ENCODE measurements at regions not wholly inside any gene's neighbourhood (a gene's known extent, or its start where the extent isn't known, plus 50 kb on each side); places are given as distances from the start of the nearest gene placed in this dataset.

DNA sequence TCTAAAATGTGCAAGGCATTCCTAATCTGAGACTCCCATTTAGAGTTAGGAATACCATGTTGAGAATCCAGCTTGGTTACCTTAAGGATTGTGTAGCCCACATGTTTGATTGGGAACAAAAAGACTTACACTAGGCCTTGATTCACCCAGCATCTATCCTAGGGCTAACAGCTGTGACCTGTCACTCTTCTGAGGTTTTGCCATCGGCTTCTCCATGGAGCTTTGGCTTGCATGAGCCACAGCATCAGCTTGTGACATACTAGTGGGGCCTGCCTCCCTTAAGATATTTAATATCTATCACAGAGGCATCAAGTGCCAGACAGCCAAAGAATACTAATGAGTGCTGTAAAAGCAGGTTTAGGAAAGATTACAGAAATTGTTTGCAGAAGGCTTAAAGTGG lies 241.3 kb upstream of the UBE2E3 start:
- no peak for DNase-seq (ENCODE audit: low read depth, low spot score)

DNA sequence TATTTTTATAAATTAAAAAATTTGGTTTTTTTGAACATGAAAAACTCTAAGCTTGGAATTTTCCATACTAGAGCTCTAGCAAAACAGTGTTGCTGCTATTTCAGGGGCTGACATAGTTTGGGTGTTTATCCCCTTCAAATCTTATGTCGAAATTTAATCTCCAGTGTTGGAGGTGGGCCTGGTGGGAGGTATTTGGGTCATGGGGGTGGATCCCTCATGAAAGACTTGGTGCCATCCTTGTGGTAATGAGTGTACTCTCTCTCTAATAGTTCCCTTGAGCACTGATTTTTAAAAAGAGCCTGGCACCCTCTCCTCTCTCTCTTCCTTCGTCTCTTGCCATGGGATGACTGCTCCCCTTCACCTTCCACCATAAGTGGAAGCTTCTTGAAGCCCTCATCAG lies 244.6 kb upstream of the UBE2E3 start:
- DNase-seq (ENCODE audit: low read depth, low spot score), result no peak

DNA sequence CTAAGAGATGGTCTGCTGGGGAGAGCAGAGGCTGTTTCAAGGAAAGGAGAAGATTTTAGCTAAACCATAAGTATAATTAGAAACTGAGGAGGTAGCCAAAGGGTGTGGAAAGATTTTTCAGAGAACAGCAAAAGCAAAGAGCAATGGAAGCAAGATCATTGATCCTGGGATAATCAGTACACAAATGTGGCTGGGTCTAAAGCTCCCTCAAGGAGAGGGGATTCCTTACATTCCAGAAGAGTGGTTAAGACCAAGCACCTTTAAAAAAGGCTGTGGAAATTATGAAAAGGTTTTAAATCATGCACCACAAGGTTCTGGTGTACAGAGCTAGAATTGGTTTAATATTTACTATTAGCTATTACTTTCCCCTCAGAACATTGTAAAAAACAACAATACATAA lies 246.0 kb upstream of the UBE2E3 start:
- no peak for DNase-seq (ENCODE audit: low read depth, low spot score)

DNA sequence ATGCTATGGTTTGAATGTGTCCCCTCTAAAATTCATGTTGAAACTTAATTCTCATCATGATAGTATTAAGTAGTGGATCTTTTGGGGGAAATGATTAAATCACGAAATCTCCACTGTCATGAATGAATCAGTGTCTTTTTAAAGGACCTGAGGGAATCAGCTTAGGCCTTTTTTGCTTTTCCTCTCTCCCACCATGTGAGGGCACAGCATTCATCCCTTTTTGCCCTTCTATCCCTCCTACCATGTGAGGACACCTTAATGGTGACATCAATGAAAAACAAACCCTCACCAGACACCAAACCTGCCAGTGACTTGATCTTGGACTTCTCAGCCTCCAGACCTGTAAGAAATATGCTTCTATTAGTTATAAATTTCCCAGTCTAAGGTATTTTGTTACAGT lies 247.1 kb upstream of the UBE2E3 start:
- DNase-seq (ENCODE audit: low read depth, low spot score), result no peak

DNA sequence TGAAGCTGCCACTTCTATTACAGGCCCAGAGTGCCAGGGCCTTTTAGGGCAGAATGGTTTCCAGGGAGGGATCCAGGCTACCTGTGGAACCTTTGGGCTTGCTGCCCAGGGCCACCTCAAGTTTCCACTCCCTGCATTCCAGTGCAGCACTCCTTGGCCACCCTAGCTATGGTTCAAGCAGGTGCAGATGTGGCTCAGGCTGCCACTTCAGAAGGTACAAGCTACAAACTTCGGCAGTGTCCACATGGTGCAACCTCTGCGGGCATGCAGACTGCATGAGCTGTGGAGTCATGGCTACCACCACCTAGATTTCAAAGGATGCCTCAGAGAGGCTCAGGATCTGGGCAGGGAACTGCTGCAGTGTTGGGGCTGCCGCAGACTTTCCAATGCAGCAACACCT lies 248.1 kb upstream of the UBE2E3 start:
- no peak for DNase-seq (ENCODE audit: low read depth, low spot score)

DNA sequence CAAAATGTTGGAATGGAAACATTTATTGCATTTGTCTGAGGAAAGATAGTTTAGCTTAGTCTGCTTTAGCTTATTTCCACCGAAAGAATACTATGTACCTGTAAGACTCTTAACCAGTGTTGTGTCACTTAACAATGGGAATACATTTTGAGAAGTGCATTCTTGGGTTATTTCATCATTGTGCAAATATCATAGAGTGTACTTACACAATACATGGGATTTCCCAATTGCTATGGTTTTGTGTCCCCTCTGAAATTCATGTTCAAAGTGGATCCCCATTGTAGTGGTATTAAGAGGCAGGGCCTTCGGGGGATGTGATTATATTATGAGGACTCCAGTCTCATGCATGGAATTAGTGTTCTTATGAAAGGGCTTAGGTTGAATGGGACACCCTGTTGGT lies 249.4 kb upstream of the UBE2E3 start:
- DNase-seq (ENCODE audit: low read depth, low spot score), result no peak

DNA sequence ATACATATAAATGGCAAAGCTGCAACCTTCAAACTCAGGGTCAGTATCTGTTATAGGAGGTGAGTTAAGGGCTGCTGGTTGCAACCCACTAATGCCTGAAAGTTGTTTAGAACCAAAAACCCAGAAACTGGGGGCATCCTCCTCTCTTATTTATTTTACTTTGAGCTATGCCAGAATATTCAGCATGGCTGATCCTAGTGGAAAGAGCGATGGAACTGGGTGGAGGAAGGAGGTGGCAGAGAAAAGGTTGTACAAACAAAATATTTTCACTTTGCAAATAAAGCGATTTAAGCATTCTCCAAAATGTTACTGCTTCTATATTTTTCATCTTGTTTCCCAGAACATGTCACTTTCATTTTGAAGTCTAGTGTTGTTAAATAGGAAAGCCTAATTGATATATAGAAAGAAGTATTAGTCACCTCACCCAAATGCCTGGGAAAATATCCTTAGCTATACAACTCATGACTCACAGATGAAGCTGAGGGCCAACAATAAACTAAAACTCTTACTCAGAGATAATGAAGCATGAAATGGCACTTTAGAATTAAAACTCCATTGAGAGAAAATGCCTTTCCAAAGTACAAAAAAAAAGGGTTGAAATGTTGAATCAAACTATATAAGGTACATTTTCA lies 251.4 kb upstream of the UBE2E3 start:
- peak; percentile 12 for DNase-seq (ENCODE audit: low read depth, low spot score)

DNA sequence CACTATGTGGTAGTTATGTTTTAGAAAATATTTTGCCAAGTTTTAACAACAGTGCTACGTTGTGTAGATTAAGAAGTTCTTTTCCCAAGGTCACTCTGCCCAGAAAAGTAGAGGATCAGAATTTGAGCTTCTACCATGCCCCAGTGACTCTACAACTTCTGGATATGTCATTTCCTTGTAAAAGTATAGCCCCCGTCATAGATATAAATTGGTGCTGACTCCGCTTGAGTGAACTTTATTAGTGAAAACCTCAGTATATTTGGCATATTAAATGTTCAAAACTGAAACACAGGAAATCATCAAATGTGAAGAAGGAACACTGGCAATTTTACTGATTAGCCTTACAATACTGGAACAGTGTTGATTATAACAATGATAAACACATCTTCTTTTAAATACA lies 256.7 kb upstream of the UBE2E3 start:
- no peak for DNase-seq (ENCODE audit: low read depth, low spot score)

DNA sequence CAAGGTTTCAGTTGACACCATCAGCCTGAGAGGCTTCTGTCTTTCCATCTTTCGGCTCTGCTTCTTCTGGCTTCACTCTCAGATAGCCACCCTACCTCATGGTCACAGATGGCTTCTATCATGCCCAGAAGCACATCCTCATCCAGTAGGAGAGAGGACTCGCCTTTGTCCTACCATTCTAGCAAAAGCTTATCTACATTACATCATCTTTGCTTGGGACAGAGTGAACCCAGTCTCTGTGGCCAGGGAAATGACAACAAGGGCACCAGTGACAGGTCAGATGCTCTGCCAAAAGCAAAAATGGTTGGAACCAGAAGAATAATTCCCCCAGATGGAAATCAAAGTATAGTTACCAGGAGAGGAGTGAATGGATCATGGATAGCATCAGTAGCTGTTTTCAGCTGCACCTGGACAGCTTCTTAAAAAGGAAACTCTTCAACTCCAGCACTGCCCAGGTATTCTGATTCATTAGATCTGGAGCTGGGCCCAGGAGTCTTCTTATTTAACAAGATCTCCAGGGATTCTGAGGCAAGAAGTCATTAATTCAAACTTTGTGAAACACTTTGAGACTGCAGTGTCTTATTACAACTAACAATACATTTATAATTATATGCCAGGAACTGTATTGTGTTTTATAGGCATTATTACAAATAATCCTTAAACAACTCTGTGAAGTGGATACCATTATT lies 257.7 kb upstream of the UBE2E3 start:
- DNase-seq (ENCODE audit: low read depth, low spot score), result no peak

DNA sequence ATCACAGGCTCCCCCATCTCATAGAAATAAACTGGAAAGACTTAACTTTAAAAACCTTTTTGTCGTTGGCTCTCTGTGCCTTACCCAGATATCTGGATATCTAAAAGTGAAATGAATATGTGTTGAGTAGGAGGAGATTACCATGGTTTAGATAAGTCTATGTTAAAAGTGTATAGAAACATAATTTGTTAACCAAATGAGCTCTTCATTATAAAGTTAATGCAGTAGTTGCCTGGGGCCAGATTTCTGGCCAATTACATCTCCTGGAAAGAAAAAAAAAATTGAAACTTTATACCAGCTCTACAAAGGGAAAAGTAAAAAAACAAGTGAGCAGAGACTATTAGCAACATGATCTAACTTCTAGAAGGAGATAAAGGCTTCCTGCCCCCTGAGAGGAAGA lies 259.6 kb upstream of the UBE2E3 start:
- no peak for DNase-seq (ENCODE audit: low read depth, low spot score)

DNA sequence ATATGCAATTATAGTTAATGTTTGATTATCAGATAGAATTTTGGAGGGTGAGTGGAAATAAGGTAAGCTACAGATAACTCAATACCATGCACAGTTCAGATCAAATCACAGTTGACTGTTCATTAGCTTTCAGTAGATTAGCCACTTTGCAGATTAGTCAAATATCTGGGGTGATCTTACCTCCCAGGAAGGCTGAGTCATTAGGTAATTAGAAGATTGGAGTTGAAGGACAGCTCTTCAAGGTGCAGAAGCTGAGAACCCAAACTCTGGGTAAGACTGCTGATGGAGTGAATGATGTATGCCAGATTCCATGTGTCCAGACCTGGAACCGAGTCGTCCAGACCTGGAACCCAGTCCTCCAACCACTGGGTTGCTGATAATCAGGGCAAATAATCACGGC lies 262.8 kb upstream of the UBE2E3 start:
- DNase-seq (ENCODE audit: low read depth, low spot score), result no peak

DNA sequence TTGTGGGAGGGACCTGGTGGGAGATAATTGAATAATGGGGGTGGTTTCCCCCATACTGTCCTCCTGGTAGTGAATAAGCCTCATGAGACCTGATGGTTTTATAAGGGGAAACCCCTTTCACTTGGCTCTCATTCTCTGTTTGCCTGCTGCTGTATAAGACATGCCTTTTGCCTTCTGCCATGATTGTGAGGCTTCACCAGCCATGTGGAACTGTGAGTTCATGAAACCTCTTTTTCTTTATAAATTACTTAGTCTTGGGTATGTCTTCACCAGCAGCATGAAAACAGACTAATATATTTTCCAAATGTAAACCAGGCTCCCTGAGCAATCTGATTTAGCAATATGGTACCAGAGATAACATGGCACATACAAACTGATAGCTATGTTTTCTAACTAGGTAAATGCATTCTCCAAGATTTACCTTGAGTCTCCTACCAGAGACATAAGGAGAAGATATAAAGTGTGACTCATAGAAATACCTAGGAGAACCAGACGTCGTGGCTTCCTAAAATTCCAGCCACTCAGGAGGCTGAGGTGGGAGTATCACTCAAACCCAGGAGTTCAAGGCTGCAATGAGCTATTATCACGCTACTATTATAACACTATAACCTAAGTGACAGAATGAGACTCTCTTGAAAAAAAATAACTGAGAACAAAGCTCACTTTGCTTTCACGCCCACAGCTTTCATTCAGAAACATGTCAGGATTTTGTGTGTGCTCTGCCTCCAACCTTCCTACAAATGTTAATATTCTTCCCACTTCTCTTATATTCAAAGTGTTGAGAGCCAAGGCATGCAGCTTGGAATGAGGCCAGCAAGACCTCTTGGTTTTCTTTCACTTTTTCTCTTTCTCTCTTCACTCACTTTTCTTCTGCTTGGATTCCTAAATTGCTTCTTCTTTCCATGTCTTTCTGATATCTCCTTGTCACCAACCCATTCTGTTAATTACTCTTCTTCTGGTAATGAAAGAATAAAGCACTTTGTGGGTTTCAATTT lies 263.9 kb upstream of the UBE2E3 start:
- no peak for DNase-seq (ENCODE audit: low read depth, low spot score)

DNA sequence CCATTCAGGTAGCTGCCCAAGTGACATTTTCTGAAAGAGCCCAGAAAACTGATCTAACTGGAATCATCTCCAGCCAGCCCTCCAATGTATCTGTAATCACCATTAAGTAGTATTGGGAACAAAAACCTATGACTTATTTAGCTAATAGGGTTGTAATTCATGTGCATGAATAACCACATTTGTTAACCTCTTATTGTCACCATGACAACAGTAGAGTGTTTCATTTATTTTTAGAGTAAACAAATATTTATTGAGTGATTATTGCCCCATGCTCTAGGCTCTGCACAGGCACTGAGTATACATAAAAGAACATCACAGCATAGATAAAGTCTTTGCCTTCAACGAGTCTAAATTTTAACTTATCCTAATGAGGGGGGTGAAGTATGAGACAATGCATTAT lies 265.4 kb upstream of the UBE2E3 start:
- no peak for DNase-seq (ENCODE audit: low read depth, low spot score)

DNA sequence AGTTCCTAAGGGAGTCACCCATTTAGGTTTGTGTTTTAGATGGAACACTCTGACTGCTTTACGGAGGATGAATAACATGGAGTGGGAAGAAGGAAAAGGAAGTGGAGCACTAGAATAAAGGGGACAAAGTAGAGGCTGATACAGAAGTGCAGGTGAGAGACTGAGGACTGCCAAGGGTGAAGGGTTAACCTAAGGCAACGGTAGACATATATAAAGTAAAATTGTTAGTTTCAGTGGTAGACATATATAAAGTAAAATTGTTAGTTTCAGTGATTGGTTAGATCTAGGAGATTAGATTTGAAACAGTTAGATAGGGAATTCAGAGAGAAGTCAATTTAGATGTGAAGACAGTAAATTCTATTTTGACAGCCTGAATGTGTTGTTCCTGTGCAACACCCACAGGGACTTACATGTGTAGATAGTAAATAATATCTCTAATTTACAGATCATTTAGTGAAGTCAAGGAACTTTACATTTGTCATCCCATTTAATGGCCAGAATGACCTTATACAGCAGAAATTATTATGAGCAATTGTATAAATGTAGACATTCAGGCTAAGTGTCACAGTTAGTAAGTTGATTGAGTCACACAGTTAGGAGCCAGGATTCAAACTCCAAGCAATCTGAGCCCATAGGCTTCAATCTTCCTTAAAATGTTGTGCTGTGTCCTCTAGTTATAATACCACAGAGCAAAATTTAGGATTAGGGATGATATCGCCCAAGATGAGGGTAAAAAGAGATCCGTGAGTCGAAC lies 270.8 kb upstream of the UBE2E3 start:
- DNase-seq (ENCODE audit: low read depth, low spot score), result no peak

DNA sequence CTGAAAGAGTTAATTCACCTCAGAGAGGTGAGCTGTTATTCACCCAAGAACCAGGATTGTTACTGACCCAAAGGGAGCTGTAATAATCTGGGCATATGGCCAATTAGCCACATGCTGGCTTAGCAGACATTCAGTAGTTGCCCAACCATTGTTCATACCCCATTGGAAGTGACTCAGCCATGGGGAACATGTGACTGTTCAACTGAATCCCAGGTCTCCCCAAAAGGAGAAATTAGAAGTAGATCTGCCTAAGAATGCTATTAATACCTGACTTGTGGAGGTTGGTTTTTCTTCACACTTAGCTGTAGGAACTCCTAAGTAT lies 272.6 kb upstream of the UBE2E3 start:
- DNase-seq (ENCODE audit: low read depth, low spot score), result peak; percentile 31

DNA sequence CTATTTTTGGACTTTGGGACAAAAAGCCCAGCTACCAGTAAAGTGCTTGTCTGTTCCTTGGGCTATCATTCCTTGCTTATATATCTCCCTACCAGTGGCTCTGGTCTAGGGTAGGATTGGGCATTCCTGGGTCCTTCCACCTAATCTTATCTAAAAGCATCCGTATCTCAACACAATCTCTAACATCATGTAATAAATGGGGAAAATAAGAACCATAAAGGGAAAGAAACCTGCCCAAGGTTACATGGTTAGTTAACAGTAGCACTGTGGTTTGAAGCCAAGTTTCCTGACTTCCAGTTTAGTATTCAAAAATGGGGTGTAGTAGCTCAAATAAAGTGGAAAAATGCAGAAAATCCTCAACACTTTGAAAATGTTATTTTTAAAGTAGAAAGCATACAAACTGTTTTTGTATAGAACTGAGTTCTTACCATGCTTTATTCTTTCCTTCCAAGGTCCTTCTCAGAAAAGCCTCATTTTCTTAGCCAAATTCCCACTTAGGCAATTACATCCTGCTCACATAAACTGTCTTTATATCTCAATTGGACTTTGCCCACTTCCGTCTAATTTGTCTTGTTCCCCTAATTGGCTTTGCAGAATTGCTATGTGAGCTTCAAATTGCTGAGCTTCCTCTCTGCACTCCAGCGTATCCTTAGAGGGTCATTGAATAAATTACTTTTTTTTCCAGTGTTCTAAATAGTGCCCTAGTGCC lies 273.1 kb upstream of the UBE2E3 start:
- no peak for DNase-seq (ENCODE audit: low read depth, low spot score)

DNA sequence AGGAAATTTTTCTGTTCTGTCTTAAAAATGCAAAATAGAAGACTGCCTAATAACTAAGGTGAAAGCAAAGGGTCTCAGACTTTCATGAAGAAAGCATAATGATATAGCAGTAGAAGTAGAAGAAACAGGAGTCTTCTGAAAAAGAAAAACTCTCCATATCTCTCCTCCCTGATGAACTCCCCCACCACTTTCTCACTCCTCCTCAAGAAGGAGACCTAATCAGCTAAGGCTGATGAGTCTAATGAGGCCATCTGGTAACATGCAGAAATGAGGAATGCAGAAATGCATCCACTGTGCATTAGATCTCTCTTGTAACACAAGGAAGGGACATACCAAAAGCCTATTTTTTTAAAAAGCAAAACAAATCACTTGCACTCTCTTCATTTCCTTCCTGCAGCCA lies 273.7 kb upstream of the UBE2E3 start:
- no peak for DNase-seq (ENCODE audit: low read depth, low spot score)

DNA sequence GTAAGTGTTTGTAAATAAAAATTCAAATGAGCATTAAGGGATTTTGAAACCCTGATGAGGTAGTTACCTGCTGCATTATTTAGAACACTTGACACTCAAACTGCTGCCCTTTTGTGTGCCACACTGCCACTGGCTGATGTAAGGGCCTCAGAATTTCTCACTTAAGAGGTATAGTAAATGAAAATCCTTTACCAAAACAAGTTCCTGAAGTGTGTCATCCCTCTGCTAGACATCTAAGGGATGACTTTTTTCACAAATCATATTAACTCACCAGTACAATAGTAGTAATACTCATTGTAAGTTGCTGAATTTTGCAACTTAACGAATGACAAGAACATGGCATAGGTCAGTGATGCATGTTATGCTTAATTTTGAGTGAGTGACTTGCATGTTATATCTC lies 274.9 kb upstream of the UBE2E3 start:
- no peak for DNase-seq (ENCODE audit: low read depth, low spot score)

DNA sequence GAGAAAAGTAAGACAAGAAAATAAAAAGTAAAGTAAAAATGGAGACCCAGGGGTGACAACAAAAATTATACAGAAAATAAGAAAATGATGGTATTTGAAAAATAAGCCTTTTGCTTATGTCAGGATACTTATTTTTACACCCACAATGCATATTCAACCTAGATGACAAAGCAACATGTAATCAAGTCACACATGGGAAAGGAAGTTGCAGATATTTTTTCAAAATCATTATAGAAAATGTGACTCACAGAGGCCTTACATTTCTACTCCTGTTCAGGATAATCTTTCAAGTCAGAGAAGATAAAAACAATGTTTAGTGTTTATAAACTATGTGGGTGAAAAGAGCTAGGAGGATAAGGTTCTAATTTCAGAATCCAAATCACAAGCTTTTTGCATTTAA lies 275.3 kb upstream of the UBE2E3 start:
- no peak for DNase-seq (ENCODE audit: low read depth, low spot score)

DNA sequence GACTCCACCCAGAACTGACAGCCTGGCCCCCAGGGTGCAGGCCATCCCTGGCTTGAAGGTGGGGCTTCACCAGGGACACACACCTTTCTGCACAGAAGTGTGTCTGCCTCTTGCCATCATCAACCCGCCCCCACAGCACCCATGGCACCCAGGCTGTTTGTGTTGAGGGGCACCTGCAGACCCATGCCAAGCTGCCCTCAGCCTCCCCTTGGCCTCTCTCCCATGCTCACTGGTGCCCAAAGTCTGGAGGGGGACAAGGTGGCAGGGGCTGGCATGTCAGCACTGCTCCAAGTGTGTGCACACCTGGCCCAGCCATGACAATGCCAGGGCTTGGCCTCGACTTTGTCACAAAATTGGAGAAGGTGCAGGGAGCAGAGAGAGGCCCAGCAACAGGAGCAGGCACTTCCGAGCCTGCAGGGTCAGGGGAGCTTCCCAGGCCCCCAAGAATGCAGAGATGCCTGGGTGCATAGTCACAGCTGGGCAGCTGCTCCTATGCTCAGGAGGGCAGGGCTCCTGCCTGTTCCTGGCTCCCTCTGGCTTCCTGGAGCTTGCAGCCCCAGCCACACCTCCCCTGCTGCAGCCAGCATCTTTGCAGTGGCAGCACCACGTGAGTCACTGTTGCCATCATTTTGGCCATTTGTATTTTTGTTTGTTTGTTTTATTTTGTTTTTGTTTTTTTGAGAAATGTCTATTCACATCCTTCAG lies 280.6 kb upstream of the UBE2E3 start:
- DNase-seq (ENCODE audit: low read depth, low spot score), result no peak

DNA sequence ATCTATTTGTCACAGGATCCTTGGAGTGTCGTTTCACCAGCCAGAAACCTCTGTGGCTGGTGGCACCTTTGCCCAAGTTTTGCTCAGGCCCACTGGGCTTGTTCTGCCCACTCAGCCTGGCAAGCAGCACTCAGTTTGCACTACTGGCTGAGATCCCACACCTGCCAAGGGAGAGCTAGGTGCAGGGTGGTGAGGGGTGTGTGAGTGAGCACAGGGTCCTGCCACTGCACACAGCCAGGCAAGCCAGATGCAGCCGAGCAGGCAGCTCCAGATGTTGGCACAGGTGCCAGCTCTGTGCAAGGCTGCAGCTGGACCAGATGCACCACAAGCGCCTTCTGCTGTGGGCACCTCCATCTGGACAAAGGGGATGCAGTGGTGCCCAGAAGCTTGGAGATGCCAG lies 281.7 kb upstream of the UBE2E3 start:
- DNase-seq (ENCODE audit: low read depth, low spot score), result no peak
